CD4-positive, alpha-beta memory T cell (primary cell): ENCODE measurements at regions not wholly inside any gene's neighbourhood (a gene's known extent, or its start where the extent isn't known, plus 50 kb on each side); places are given as distances from the start of the nearest gene placed in this dataset.

Source experiments
- CTCF ChIA-PET: fragments of 350-600 bp; sonication (Branson Sonifier 250); formaldehyde crosslinking; loops from one replicate; lab custom pipeline; 2021; ENCODE audit warnings: inconsistent platforms; ENCODE audit not compliant: partially characterized antibody; lab: Charles Lee
- POLR2A ChIA-PET: fragments of 350-600 bp; sonication (Branson Sonifier 250); formaldehyde crosslinking; loops from one replicate; lab custom pipeline; 2021; ENCODE audit not compliant: partially characterized antibody; lab: Charles Lee
- DNase-seq, 5 donors: peaks; one replicate each; pipeline versions ENCODE4 v3.0.0 to v3.0.0-alpha.2; 2020 to 2022; ENCODE audit warnings: mixed read lengths in 1 of 5
- H3K27ac ChIP-seq: one replicate; pipeline ENCODE4 v1.7.0; 2013; ENCODE audit warnings: low read depth, low read length
- H3K27me3 ChIP-seq: 2 replicates; pipeline ENCODE4 v1.7.0; 2013; ENCODE audit warnings: mild to moderate bottlenecking, low read length, moderate library complexity; ENCODE audit not compliant: insufficient read depth
- H3K36me3 ChIP-seq: 2 replicates; pipeline ENCODE4 v1.7.0; 2013; ENCODE audit warnings: mild to moderate bottlenecking, low read length, moderate library complexity; ENCODE audit not compliant: insufficient read depth
- H3K4me1 ChIP-seq: 2 replicates; pipeline ENCODE4 v1.7.0; 2013; ENCODE audit warnings: mild to moderate bottlenecking, low read length, moderate library complexity; ENCODE audit not compliant: insufficient read depth
- H3K4me3 ChIP-seq, 2 donors: one replicate each; pipeline ENCODE4 v1.7.0; 2013; ENCODE audit warnings: low read length in 2 of 2, mild to moderate bottlenecking in 1 of 2
- H3K9me3 ChIP-seq, 2 donors: one replicate each; pipeline ENCODE4 v1.7.0; 2013; ENCODE audit warnings: low read length in 2 of 2, control low read depth in 1 of 2; ENCODE audit not compliant: control insufficient read depth in 1 of 2
- H3K27ac Mint-ChIP-seq, 7 donors: one replicate each; pipeline ENCODE4 v1.8.0; 2020 to 2021; ENCODE audit warnings: mixed read lengths in 7 of 7, mild to moderate bottlenecking in 6 of 7, inconsistent platforms in 3 of 7, moderate library complexity in 3 of 7
- H3K27me3 Mint-ChIP-seq, 2 donors: one replicate each; pipeline ENCODE4 v1.8.0; 2020 to 2021; ENCODE audit warnings: mixed read lengths in 2 of 2
- H3K36me3 Mint-ChIP-seq, 2 donors: one replicate each; pipeline ENCODE4 v1.8.0; 2020 to 2021; ENCODE audit warnings: mixed read lengths in 2 of 2, inconsistent platforms in 1 of 2, mild to moderate bottlenecking in 1 of 2
- H3K4me1 Mint-ChIP-seq, 4 donors: one replicate each; pipeline ENCODE4 v1.8.0; 2020 to 2021; ENCODE audit warnings: mixed read lengths in 4 of 4, mild to moderate bottlenecking in 1 of 4
- H3K4me3 Mint-ChIP-seq, 8 donors: one replicate each; pipeline ENCODE4 v1.8.0; 2020 to 2021; ENCODE audit warnings: mixed read lengths in 8 of 8, mild to moderate bottlenecking in 7 of 8, moderate library complexity in 6 of 8, inconsistent platforms in 3 of 8
- H3K9me3 Mint-ChIP-seq, 8 donors: one replicate each; pipeline ENCODE4 v1.8.0; 2020 to 2021; ENCODE audit warnings: mixed read lengths in 8 of 8, mild to moderate bottlenecking in 5 of 8, inconsistent platforms in 3 of 8, moderate library complexity in 1 of 8
- intact Hi-C: fragments of 100-400 bp; cut with micrococcal nuclease; formaldehyde crosslinking; loops from one replicate; pipeline ENCODE4 v1.15.1; 2023

DNA sequence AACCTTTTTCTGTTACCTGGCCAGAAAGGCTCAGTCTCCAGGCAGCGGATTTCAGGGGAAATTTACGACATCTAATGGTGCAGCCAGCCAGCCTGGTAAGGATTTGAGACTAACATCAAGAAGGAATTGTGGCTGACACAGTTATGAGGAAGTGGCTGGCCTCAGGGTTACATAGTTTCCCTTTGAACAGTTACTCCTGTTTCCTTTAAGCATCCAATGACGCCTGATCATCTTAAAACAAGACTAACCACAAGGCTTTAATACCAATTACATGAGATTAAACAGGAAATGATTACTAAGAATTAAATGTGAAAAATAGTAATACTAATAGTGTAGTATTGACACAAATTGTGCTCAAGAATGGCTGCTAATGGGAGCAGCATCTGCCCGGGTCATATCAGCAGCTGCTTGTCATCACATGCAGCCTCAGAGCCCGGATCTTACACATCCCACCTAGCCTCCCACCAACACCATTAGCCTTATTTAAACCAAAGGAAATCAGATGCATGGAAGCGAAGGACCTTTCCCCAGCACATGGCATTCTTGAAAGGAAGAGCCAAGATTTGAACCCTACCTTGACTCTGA is 431.8 kb downstream of the PMP22 start:
- peaks cover 4 to 8% (median 8%) of the 10 kb centered on the region in 4 donors for H3K4me1 Mint-ChIP-seq
- no peaks in the 10 kb centered on the region for H3K9me3 ChIP-seq
- ChIA-PET CTCF (no interaction called here), POLR2A (no interaction called here)
- no peak overlapping the region for H3K27ac Mint-ChIP-seq
- no peaks in the 10 kb centered on the region for H3K27me3 ChIP-seq
- no peaks in the 10 kb centered on the region for H3K36me3 ChIP-seq
- no peak overlapping the region for H3K4me3 ChIP-seq
- H3K36me3 Mint-ChIP-seq, result no peaks in the 10 kb centered on the region
- peak overlapping the region in 1 of 8 donors; percentile 20 for H3K4me3 Mint-ChIP-seq
- H3K4me1 ChIP-seq, result no peaks in the 10 kb centered on the region
- DNase-seq, result peak in 3 of 5 donors; percentile 1 to 14 (median 2)
- no peak overlapping the region for H3K27ac ChIP-seq
- intact Hi-C loops, result no loop called here
- peaks cover 0 to 4% (median 0%) of the 10 kb centered on the region in 8 donors for H3K9me3 Mint-ChIP-seq
- H3K27me3 Mint-ChIP-seq, result peaks cover 4 to 5% of the 10 kb centered on the region in 2 donors

DNA sequence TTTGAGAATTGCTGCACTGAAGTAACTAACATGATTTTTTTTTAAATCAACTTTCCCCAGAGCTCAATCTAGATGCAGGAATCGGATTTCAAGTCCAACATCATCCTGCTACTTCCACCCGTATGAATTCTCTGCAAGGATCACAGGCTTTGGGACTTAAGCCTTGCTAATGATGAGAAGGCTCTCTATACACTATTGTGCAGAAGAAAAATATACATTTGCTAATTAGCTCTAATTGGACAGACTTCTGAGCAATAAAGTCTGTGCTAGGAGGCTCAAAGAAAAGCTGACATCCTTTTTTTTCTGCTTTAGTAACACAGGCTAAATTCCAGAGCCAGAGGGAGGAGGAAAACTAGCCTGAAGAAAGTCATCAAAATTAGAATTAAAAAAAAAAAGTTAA is 433.6 kb downstream of the PMP22 start:
- POLR2A ChIA-PET, result no interaction called here
- no peaks in the 10 kb centered on the region for H3K27me3 ChIP-seq

DNA sequence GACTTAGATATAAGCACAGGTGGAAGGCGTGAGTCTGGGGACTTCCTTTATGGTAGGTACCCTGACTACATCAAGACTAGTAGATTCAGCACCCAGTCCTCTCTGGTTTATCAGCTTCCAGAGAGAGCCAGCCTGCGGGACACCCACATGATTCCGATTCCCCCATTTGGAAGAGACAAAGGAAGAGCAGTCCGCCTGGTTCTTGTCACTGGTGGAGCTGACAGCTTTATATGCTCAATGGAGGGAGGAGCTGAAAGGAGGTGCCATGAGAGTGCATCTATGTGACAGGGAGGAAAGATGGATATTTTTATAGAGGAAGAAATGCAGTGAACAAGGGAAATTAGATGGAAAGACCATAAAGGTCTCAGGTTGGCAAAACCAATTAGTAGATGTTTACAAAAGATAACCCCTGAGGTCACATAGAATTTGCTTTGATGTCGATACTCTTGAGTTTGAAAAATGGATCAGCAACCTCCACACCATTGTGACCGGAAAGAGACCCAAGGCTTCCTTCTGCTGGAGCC is 437.7 kb downstream of the PMP22 start:
- H3K27me3 Mint-ChIP-seq, result peaks cover 0 to 6% of the 10 kb centered on the region in 2 donors
- H3K9me3 Mint-ChIP-seq, result peaks cover 0 to 17% (median 7%) of the 10 kb centered on the region in 8 donors
- intact Hi-C loops, result no loop called here
- ChIA-PET CTCF (interaction anchor here (0.9 kb wide), 1 partner anchor 12 kb away, joined by 3 read pairs; no protein-coding TSS in a partner anchor), POLR2A (no interaction called here)
- no peaks in the 10 kb centered on the region for H3K4me1 Mint-ChIP-seq
- Histone ChIP-seq H3K36me3 (no peaks in the 10 kb centered on the region), H3K27me3 (no peaks in the 10 kb centered on the region), H3K27ac (no peak overlapping the region), H3K4me3 (no peak overlapping the region), H3K4me1 (no peaks in the 10 kb centered on the region), H3K9me3 (no peaks in the 10 kb centered on the region)
- H3K36me3 Mint-ChIP-seq, result no peaks in the 10 kb centered on the region
- no peak overlapping the region for H3K27ac Mint-ChIP-seq
- DNase-seq, result no peak
- no peak overlapping the region for H3K4me3 Mint-ChIP-seq

More for the DNA sequence above, 433.6 kb downstream of the PMP22 start:
- DNase-seq, result no peak
- intact Hi-C loops, result no loop called here
- Mint-ChIP-seq H3K27me3 (peaks cover 3 to 5% of the 10 kb centered on the region in 2 donors), H3K36me3 (no peaks in the 10 kb centered on the region), H3K4me3 (no peak overlapping the region), H3K9me3 (peaks cover 0 to 4% (median 0%) of the 10 kb centered on the region in 8 donors), H3K27ac (no peak overlapping the region), H3K4me1 (peaks cover 4 to 8% (median 8%) of the 10 kb centered on the region in 4 donors)
- no peaks in the 10 kb centered on the region for H3K4me1 ChIP-seq
- H3K4me3 ChIP-seq, result no peak overlapping the region
- H3K27ac ChIP-seq, result no peak overlapping the region
- H3K9me3 ChIP-seq, result no peaks in the 10 kb centered on the region
- no peaks in the 10 kb centered on the region for H3K36me3 ChIP-seq
- CTCF ChIA-PET, result no interaction called here

DNA sequence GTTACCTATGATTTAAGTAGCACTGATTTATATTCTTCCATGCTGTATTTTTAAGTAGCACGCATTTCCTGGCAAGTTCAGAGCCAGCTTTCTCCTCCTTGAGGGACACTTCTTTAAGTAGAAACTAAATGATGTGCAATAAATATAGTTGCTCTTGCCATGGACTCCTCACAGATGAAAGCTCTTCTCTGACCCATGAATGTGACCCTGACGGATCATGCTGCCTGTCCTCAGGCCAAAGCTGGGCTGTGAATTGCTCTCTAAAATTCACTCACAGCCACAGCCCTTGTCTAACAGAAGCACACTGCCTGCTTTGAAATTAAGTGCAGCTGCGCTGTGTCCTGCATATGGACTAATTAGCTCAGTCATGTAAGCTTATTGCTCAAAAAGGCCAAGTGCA is 438.8 kb downstream of the PMP22 start:
- intact Hi-C loops, result no loop called here
- H3K4me1 Mint-ChIP-seq, result no peaks in the 10 kb centered on the region
- H3K36me3 ChIP-seq, result no peaks in the 10 kb centered on the region

DNA sequence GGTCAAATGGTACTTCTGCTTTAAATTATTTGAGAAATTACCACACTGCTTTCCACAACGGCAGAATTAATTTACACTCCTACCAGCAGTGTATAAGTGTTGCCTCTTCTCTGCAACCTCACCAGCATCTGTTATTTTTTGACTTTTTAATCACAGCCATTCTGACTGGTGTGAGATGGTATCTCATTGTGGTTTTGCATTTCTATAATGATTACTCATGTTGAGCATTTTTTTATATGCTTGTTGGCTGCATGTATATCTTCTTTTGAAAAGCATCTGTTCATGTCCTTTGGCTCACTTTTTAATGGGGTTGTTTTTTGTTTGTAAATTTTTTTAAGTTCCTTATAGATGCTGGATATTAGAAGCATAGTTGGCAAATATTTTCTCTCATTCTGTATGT is 446.7 kb downstream of the PMP22 start:
- Mint-ChIP-seq H3K4me3 (no peak overlapping the region), H3K36me3 (no peaks in the 10 kb centered on the region), H3K27me3 (peaks cover 0 to 1% of the 10 kb centered on the region in 2 donors), H3K9me3 (peaks cover 0 to 6% (median 2%) of the 10 kb centered on the region in 8 donors), H3K27ac (no peak overlapping the region), H3K4me1 (no peaks in the 10 kb centered on the region)
- no peaks in the 10 kb centered on the region for H3K27me3 ChIP-seq
- H3K4me1 ChIP-seq, result no peaks in the 10 kb centered on the region
- no peaks in the 10 kb centered on the region for H3K36me3 ChIP-seq
- CTCF ChIA-PET, result no interaction called here
- H3K27ac ChIP-seq, result no peak overlapping the region
- H3K4me3 ChIP-seq, result no peak overlapping the region
- intact Hi-C loops, result no loop called here
- no peak for DNase-seq
- POLR2A ChIA-PET, result no interaction called here
- H3K9me3 ChIP-seq, result no peaks in the 10 kb centered on the region

More for the DNA sequence above, 438.8 kb downstream of the PMP22 start:
- no peak overlapping the region for H3K4me3 ChIP-seq
- H3K27me3 ChIP-seq, result no peaks in the 10 kb centered on the region
- H3K4me1 ChIP-seq, result no peaks in the 10 kb centered on the region
- ChIA-PET CTCF (interaction anchor here (1.3 kb wide), 1 partner anchor 8 kb away, joined by 3 read pairs; no protein-coding TSS in a partner anchor), POLR2A (no interaction called here)
- no peaks in the 10 kb centered on the region for H3K9me3 ChIP-seq
- Mint-ChIP-seq H3K27ac (no peak overlapping the region), H3K9me3 (peaks cover 0 to 17% (median 8%) of the 10 kb centered on the region in 8 donors), H3K27me3 (peaks cover 0 to 6% of the 10 kb centered on the region in 2 donors), H3K4me3 (no peak overlapping the region), H3K36me3 (no peaks in the 10 kb centered on the region)
- H3K27ac ChIP-seq, result no peak overlapping the region
- DNase-seq, result no peak

DNA sequence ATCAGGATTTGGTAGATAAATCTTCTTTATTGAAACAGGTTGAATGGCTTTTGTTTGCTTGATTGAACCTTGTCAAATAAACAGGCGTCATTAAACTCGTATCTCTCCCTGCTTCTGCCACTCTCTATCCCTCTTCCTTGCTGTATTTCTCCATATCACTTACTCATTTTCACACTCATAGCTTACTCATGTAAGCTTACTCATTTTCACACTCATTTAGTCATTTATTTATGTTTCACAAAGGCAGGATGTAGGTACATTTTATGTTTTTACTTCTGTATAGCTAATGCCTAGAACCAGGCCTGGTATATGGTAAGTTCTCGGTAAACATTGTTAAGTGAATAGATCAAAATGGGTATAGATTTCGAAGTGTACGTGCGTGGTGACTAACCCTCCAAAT is 450.0 kb downstream of the PMP22 start:
- Histone ChIP-seq H3K4me1 (no peaks in the 10 kb centered on the region), H3K36me3 (no peaks in the 10 kb centered on the region), H3K27ac (no peak overlapping the region), H3K27me3 (no peaks in the 10 kb centered on the region), H3K9me3 (no peaks in the 10 kb centered on the region), H3K4me3 (no peak overlapping the region)
- Mint-ChIP-seq H3K4me3 (no peak overlapping the region), H3K27me3 (peaks cover 0 to 1% of the 10 kb centered on the region in 2 donors), H3K36me3 (no peaks in the 10 kb centered on the region), H3K27ac (no peak overlapping the region), H3K9me3 (peaks cover 0 to 7% (median 2%) of the 10 kb centered on the region in 8 donors), H3K4me1 (no peaks in the 10 kb centered on the region)
- ChIA-PET POLR2A (no interaction called here), CTCF (interaction anchor here (1.0 to 1.9 kb wide), 2 partner anchors 13 to 1217 kb away, joined by 3 to 5 read pairs; no protein-coding TSS in a partner anchor)
- DNase-seq, result no peak
- intact Hi-C loops, result no loop called here

DNA sequence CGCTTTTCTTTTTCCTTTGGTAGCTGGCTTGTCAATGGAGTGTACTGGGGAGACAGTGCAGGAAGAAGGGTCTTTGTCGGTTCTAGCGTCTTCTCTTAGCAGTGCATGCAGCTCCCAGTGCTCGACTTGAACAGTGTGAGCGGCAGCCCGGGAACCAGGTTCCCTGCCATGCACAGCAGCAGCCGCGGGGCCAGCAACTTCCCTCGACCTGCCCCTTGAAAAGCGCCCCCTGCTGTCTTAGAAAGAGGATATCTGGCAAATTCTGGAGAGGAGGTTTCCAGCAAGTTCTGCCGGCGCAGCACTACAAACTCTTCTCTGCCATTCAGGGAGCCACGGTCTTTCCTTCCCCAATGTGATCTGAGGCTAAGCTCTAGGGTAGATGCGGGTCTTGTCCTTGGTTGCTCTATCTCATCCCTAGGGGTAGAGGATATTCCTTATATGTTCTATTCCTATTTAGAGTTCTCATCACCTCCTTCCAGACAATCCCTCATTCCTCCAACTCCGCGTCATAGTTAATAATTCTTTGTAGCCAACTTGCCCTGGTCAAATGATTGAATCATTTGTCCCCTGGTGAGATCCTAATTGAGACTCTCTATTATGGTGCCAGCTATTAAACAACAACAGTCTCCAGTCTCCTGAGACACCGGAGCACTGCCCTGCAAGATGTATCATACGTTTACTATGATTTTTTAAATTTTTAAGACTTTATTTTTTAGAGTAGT is 451.3 kb downstream of the PMP22 start:
- ChIA-PET POLR2A (no interaction called here), CTCF (interaction anchor here (0.7 to 1.2 kb wide), 6 partner anchors 9 to 1221 kb away, joined by 3 read pairs; no protein-coding TSS in a partner anchor)
- intact Hi-C loops, result loop anchor here (1.0 kb wide), 1 partner anchor 1217 kb away; no protein-coding TSS in a partner anchor
- no peak overlapping the region for H3K27ac ChIP-seq
- Mint-ChIP-seq H3K36me3 (no peaks in the 10 kb centered on the region), H3K9me3 (peaks cover 0 to 9% (median 2%) of the 10 kb centered on the region in 8 donors), H3K4me1 (no peaks in the 10 kb centered on the region), H3K27ac (no peak overlapping the region), H3K4me3 (no peak overlapping the region), H3K27me3 (peaks cover 0 to 2% of the 10 kb centered on the region in 2 donors)
- no peaks in the 10 kb centered on the region for H3K4me1 ChIP-seq
- peak in 4 of 5 donors; percentile 21 to 34 (median 26) for DNase-seq
- no peaks in the 10 kb centered on the region for H3K27me3 ChIP-seq
- no peaks in the 10 kb centered on the region for H3K36me3 ChIP-seq
- peaks cover 0 to under 1% of the 10 kb centered on the region in 2 donors for H3K9me3 ChIP-seq
- H3K4me3 ChIP-seq, result no peak overlapping the region
